ENCODE measurements at regions not wholly inside any gene's neighbourhood (a gene's known extent, or its start where the extent isn't known, plus 50 kb on each side); places are given as distances from the start of the nearest gene placed in this dataset.
"Not testable (repeated sequence)": the region's sequence is repeated elsewhere in the genome, so short reads cannot be mapped to it uniquely, and the experiment has no call there.

DNA sequence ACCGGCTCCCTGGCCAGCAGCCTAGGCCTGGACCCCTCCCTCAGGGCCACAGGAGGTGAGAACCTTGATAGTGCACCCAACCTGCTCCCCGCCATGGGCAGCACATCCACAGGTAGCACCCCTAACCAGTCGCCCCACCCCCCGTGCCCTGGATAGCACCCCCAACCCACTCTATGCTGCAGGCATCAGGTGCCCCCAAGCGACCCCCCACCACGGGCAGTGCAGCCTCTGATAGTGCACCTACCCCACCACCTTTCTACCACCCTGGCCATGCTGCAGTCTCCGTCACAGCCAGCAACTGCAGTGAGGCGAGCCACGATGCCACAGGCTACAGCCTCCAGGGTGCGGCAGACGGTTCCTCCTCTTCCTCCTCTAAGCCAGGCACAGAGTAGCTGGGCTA lies 55.6 kb downstream of the SOWAHC start:
- WGBS, 2 experiments (ENCODE audit: insufficient coverage in 2 of 2) = 98% methylated on average over 6 of the region's 11 CpGs; no CpG with 5 or more reads in 1 of the 2 experiments
- H3K27ac ChIP-seq (ENCODE audit: low read depth, low read length, severe bottlenecking) = no peak overlapping the region
- H3K36me3 ChIP-seq (ENCODE audit: control insufficient read depth, insufficient read depth, low read length) = no peaks in the 10 kb centered on the region
- no peaks in the 10 kb centered on the region for H3K9me3 ChIP-seq (ENCODE audit: control insufficient read depth, low read length)
- no peak overlapping the region for H3K4me3 ChIP-seq (ENCODE audit: extremely low read depth, insufficient read depth, low read length, poor library complexity, severe bottlenecking)
- no peaks in the 10 kb centered on the region for H3K4me1 ChIP-seq (ENCODE audit: control insufficient read depth, insufficient read depth, low read length, poor library complexity, severe bottlenecking)

DNA sequence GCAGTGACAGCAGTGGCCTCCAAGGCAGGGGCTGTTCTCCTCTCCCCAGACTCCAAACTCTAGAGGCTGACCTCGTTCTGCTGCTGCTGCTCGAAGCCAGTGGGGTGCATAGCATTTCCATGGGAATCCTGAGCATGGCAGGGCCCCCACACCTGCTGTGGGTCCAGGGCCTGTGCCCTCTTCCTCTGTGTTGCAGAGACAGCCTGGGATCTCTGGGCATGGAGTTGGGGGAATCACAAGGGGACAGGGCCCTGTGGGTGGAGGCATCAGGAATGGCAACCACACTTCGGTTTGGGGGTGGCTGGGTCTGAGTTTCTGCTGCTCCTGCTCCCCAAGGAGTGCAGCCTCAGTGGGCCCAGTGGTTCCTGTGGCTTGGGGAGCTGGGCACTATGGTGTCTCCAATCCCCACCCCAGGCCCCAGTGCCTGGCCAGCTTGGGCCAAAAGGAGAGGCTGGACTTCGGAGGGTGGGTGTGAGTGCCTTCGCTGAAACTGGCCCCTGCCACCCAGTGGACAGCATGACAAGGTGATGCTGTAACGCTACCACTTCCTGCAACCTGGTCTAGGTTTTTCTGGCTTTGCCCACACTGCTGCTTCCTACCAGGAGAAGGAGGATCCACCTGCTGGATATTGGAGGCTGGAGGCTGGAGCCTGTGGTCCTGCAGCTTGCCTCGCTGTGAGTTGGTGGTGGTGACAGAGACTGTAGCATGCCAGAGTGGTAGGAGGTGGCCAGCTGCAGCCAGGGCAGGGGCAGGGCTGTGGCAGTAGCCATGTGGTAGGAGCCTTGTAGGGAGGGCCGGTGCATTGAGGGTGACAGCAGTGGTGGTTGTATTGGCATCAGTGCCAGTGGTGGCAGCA lies 56.6 kb downstream of the SOWAHC start:
- 88 to 94% methylated on average over 3 to 7 of the region's 8 CpGs for WGBS, 2 experiments (ENCODE audit: insufficient coverage in 2 of 2)
- Histone ChIP-seq H3K4me3 (ENCODE audit: extremely low read depth, insufficient read depth, low read length, poor library complexity, severe bottlenecking) (no peak overlapping the region), H3K36me3 (ENCODE audit: control insufficient read depth, insufficient read depth, low read length) (no peaks in the 10 kb centered on the region), H3K9me3 (ENCODE audit: control insufficient read depth, low read length) (no peaks in the 10 kb centered on the region), H3K4me1 (ENCODE audit: control insufficient read depth, insufficient read depth, low read length, poor library complexity, severe bottlenecking) (no peaks in the 10 kb centered on the region), H3K27ac (ENCODE audit: low read depth, low read length, severe bottlenecking) (no peak overlapping the region)

DNA sequence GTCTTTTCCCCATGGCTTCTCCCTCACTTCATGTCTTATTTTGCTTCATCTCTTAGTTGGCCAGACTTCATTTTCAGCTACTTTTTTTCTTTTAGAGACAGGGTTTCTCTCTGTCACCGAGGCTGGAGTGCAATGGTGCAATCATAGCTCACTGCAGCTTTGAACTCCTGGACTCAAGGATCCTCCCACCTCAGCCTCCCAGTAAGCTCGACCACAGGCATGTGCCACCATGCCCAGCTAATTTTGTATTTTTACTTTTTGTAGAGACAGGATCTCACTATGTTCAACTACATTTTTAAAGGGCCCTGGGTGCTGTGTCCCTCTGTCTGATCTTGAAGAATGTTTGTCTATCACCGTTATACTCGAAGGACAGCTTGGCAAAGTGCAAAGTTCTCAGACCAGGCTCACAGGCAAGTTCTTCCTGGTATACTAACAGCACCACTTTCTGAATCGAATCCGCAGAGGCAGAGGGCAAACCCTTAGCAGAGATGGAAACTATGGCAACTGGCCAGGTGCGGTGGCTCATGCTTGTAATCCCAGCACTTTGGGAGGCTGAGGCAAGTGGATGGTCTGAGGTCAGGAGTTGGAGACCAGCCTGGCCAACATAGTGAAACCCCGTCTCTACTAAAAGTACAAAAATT lies 60.9 kb downstream of the SOWAHC start:
- H3K4me3 ChIP-seq (ENCODE audit: extremely low read depth, insufficient read depth, low read length, poor library complexity, severe bottlenecking) = no peak overlapping the region
- H3K36me3 ChIP-seq (ENCODE audit: control insufficient read depth, insufficient read depth, low read length) = no peaks in the 10 kb centered on the region
- peaks cover 24% of the 10 kb centered on the region for H3K4me1 ChIP-seq (ENCODE audit: control insufficient read depth, insufficient read depth, low read length, poor library complexity, severe bottlenecking)
- no peak overlapping the region for H3K27ac ChIP-seq (ENCODE audit: low read depth, low read length, severe bottlenecking)
- WGBS, 2 experiments (ENCODE audit: insufficient coverage in 2 of 2) = 86 to 93% methylated on average over 7 of the region's 8 CpGs
- H3K9me3 ChIP-seq (ENCODE audit: control insufficient read depth, low read length) = no peaks in the 10 kb centered on the region

DNA sequence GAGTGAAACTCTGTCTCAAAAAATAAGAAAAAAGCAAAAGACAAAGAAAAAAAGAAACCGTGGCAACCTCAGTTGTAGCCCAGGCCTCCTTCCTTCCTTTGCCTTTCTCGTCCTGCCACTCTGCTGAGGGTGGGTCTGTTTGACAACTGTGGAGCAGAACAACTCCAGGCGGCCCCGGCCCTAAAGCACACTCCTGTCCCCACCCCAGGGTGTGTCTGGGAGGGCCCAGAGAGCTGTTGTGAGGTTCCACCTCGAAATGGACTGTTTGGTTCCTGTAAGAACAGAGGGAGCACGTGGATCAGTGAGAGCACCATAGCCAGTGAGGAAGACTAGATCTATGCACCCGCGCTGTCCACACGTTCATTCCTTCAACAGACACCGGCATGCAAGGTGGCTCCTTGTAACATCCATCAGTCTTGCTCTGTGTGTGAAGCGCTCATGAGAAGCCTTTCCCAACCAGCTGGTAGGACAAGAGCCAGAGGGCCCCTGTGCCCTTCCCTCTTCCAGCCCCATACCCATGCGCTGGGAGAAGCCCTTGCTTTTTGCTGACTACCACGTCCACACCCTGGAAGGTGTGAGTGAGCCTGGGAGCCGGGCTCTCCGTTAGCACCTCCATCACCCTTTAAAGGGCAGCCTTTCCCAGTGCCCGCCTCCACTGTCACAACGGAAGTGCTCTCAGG lies 61.6 kb downstream of the SOWAHC start:
- no peaks in the 10 kb centered on the region for H3K9me3 ChIP-seq (ENCODE audit: control insufficient read depth, low read length)
- H3K4me1 ChIP-seq (ENCODE audit: control insufficient read depth, insufficient read depth, low read length, poor library complexity, severe bottlenecking) = peaks cover 24% of the 10 kb centered on the region
- 87 to 96% methylated on average over 9 to 14 of the region's 17 CpGs for WGBS, 2 experiments (ENCODE audit: insufficient coverage in 2 of 2)
- H3K36me3 ChIP-seq (ENCODE audit: control insufficient read depth, insufficient read depth, low read length) = no peaks in the 10 kb centered on the region
- H3K4me3 ChIP-seq (ENCODE audit: extremely low read depth, insufficient read depth, low read length, poor library complexity, severe bottlenecking) = no peak overlapping the region
- H3K27ac ChIP-seq (ENCODE audit: low read depth, low read length, severe bottlenecking) = no peak overlapping the region

DNA sequence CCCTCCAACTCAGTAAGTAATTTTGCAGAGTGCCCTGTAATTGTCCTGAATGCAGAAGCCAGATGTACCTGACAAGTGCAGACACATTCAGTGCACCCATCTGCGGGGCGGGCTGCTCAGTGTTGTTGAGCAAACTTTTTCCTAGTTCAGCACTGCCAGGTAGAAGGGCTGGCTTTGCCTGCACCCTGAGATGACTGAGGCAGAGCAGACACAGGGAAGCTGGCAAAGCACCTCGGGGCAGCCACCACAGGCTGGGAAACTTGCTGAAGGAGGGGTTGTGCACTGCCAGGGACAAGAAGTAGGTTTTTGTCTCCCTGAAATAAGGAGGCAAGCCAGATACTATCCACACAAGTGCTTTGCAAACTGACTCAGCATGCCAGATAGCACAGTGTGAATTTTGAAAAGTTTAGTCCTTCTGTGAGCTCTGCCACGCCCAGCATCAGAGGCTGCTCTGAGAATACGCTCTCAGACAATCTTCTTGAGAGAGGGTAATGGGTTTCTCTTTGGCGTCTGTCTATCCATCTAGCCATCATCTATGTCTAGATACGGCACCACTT lies 62.3 kb downstream of the SOWAHC start:
- no peak overlapping the region for H3K4me3 ChIP-seq (ENCODE audit: extremely low read depth, insufficient read depth, low read length, poor library complexity, severe bottlenecking)
- no peak overlapping the region for H3K27ac ChIP-seq (ENCODE audit: low read depth, low read length, severe bottlenecking)
- no peaks in the 10 kb centered on the region for H3K36me3 ChIP-seq (ENCODE audit: control insufficient read depth, insufficient read depth, low read length)
- peaks cover 24% of the 10 kb centered on the region for H3K4me1 ChIP-seq (ENCODE audit: control insufficient read depth, insufficient read depth, low read length, poor library complexity, severe bottlenecking)
- no peaks in the 10 kb centered on the region for H3K9me3 ChIP-seq (ENCODE audit: control insufficient read depth, low read length)
- 93 to 100% methylated on average over 3 of the region's 7 CpGs for WGBS, 2 experiments (ENCODE audit: insufficient coverage in 2 of 2)

DNA sequence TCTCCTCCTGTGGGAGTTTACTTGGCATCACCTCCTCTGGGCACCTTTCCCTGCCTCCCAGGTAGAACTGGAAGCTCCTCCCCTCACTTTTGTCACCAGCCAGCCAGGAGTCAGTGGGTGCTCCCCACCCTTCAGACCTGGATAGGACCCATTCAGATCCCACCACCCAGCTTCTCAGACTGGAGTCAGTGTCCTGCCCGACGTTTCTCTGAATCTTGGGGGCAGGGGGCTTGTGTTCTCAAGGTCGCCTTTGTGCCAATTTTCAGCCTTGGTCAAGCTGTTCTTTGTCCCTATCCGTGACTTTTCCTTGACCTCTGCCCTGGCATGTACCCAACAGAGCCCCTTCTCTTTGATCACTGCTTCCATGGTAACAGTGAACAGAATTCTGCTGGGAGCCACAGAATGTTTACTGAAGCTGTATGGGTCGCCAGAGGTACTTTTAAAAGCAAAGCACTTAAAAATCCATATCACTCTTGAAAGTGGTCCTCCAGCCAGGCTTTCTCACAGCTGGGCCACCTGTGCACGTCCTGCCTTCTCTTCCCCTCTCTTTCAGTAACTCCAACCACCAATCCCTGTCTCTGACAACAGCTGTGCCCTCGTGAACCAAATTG lies 63.1 kb downstream of the SOWAHC start:
- not testable (repeated sequence) for H3K36me3 ChIP-seq (ENCODE audit: control insufficient read depth, insufficient read depth, low read length); H3K4me3 ChIP-seq (ENCODE audit: extremely low read depth, insufficient read depth, low read length, poor library complexity, severe bottlenecking); H3K9me3 ChIP-seq (ENCODE audit: control insufficient read depth, low read length); H3K27ac ChIP-seq (ENCODE audit: low read depth, low read length, severe bottlenecking)
- WGBS, 2 experiments (ENCODE audit: insufficient coverage in 2 of 2) = 65 to 70% methylated on average over 6 to 7 of the region's 7 CpGs
- H3K4me1 ChIP-seq (ENCODE audit: control insufficient read depth, insufficient read depth, low read length, poor library complexity, severe bottlenecking) = peaks cover 24% of the 10 kb centered on the region

DNA sequence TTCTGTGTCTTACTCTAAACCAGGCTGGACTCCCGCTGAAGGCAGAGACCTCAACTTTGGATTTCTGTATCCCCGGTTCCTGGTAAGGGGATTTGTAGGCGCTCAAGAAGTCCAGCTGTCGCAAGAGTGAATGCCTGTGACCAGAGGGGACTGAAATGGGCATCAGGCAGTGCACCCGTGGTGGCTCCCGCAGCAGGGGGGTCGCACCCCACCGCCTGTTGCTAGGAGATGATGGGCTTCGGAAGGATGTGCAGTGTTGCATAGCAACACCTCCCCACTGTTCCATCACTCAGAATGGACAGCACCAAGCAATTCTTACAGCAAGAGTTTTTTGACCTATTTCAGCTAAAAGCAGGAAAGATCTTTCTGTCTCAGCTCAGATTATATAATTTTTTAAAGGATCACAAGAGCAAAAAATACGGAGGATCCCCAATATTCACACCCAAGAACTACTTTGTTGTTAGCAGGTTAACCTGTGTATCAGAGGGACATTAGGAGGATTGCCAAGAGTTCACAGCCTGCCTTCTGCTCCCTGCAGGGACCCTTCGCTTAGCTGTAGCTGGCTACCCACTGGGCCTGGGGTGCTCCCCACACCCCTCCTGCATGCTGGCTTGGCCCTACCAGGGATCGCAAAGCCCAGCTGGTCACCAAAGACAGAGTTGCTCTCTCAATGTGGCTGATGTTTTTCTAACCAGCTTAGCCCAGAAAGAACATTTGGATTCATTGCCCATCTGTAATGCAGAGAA lies 63.8 kb downstream of the SOWAHC start:
- no peaks in the 10 kb centered on the region for H3K9me3 ChIP-seq (ENCODE audit: control insufficient read depth, low read length)
- peaks cover 24% of the 10 kb centered on the region for H3K4me1 ChIP-seq (ENCODE audit: control insufficient read depth, insufficient read depth, low read length, poor library complexity, severe bottlenecking)
- H3K27ac ChIP-seq (ENCODE audit: low read depth, low read length, severe bottlenecking) = no peak overlapping the region
- H3K4me3 ChIP-seq (ENCODE audit: extremely low read depth, insufficient read depth, low read length, poor library complexity, severe bottlenecking) = no peak overlapping the region
- no peaks in the 10 kb centered on the region for H3K36me3 ChIP-seq (ENCODE audit: control insufficient read depth, insufficient read depth, low read length)
- 87 to 98% methylated on average over 8 to 11 of the region's 12 CpGs for WGBS, 2 experiments (ENCODE audit: insufficient coverage in 2 of 2)

DNA sequence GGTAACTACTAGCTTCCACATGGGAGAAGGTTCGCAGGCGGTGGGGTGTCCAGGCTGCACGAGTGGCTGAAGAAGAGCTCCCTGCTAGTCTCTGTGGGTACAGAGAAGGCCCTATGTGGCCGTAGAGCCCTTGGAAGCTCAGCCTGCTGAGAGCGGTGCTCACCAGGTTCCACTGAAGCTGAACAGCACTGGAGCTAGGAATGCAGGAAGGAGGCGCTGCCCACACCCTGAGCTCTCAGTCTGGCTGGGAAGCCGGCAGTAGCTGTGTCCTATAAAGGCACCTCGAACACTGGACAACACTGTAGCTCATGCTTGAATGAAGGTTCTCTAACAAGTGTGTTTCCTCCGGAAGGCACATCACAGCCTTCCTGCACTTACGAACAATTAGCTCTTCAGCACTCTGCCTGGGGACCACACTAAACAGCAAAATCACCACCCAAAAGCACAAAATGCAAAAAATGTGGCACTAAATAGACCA lies 64.6 kb downstream of the SOWAHC start:
- 81 to 87% methylated on average over 6 to 7 of the region's 10 CpGs for WGBS, 2 experiments (ENCODE audit: insufficient coverage in 2 of 2)
- not testable (repeated sequence) for H3K36me3 ChIP-seq (ENCODE audit: control insufficient read depth, insufficient read depth, low read length); H3K9me3 ChIP-seq (ENCODE audit: control insufficient read depth, low read length); H3K4me3 ChIP-seq (ENCODE audit: extremely low read depth, insufficient read depth, low read length, poor library complexity, severe bottlenecking); H3K27ac ChIP-seq (ENCODE audit: low read depth, low read length, severe bottlenecking)
- peaks cover 24% of the 10 kb centered on the region for H3K4me1 ChIP-seq (ENCODE audit: control insufficient read depth, insufficient read depth, low read length, poor library complexity, severe bottlenecking)

DNA sequence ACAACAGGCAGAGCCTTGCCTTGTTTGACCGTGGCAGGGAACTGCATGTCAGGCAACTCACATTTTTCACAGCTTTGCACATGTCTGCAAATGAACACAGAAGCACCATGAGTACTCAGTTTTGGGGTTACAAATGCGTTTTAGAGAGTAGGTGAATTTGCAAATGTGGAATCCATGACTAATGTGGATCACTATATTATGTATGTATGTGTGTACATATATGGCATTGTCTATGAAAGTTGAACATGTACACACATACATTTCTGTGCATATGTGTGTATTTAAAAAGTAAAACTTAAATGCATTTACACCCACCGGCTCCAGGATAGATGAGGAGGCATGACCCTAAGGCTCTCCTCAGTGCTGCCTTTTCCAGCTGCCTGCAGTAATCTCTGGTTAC lies 65.1 kb downstream of the SOWAHC start:
- Histone ChIP-seq H3K27ac (ENCODE audit: low read depth, low read length, severe bottlenecking) (no peak overlapping the region), H3K4me1 (ENCODE audit: control insufficient read depth, insufficient read depth, low read length, poor library complexity, severe bottlenecking) (peaks cover 24% of the 10 kb centered on the region), H3K9me3 (ENCODE audit: control insufficient read depth, low read length) (no peaks in the 10 kb centered on the region), H3K4me3 (ENCODE audit: extremely low read depth, insufficient read depth, low read length, poor library complexity, severe bottlenecking) (no peak overlapping the region), H3K36me3 (ENCODE audit: control insufficient read depth, insufficient read depth, low read length) (no peaks in the 10 kb centered on the region)
- WGBS, 2 experiments (ENCODE audit: insufficient coverage in 2 of 2) = 78 to 89% methylated on average over 1 to 2 of the region's 3 CpGs

DNA sequence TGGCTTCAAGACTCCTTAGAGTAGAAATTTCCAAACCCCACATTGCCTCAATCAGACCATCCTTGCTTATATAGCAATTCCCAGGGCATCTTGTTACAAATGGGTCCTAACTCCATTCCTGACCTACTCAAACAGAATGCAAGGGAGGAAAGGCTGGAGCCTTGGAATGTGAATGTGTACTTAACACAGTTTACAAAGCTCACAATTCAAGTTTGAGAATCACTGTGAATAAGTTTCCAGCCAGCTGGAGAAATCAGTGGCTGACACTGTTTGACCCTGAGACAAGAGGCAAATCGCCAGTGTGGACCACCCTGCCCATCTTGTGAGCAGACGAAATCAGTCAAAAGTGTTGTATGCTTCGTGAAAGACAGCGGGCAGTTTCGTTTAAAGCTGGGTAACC lies 65.5 kb downstream of the SOWAHC start:
- H3K9me3 ChIP-seq (ENCODE audit: control insufficient read depth, low read length) = no peaks in the 10 kb centered on the region
- H3K4me1 ChIP-seq (ENCODE audit: control insufficient read depth, insufficient read depth, low read length, poor library complexity, severe bottlenecking) = peaks cover 24% of the 10 kb centered on the region
- H3K27ac ChIP-seq (ENCODE audit: low read depth, low read length, severe bottlenecking) = no peak overlapping the region
- no peak overlapping the region for H3K4me3 ChIP-seq (ENCODE audit: extremely low read depth, insufficient read depth, low read length, poor library complexity, severe bottlenecking)
- WGBS, 2 experiments (ENCODE audit: insufficient coverage in 2 of 2) = 91 to 100% methylated on average over 1 to 5 of the region's 5 CpGs
- no peaks in the 10 kb centered on the region for H3K36me3 ChIP-seq (ENCODE audit: control insufficient read depth, insufficient read depth, low read length)

All from mesodermal cell (in vitro differentiated cells).